ENCODE measurements at regions not wholly inside any gene's neighbourhood (a gene's known extent, or its start where the extent isn't known, plus 50 kb on each side); places are given as distances from the start of the nearest gene placed in this dataset.
"Not testable (repeated sequence)": the region's sequence is repeated elsewhere in the genome, so short reads cannot be mapped to it uniquely, and the experiment has no call there.

GRCh38 chr2:49804111-49804510 lies 649.8 kb upstream of the FSHR start:
- DNase-seq (ENCODE audit: low read depth) = no peak

- no peak for DNase-seq (ENCODE audit: low read depth)
Observed at GRCh38 chr2:49801898-49802450, 647.7 kb upstream of the FSHR start.

GRCh38 chr2:49798570-49798969 lies 644.3 kb upstream of the FSHR start:
- DNase-seq (ENCODE audit: low read depth) = no peak

GRCh38 chr2:49796266-49796665 lies 642.0 kb upstream of the FSHR start:
- DNase-seq (ENCODE audit: low read depth) = no peak

- DNase-seq (ENCODE audit: low read depth) = no peak
Observed at GRCh38 chr2:49794396-49794795, 640.1 kb upstream of the FSHR start.

GRCh38 chr2:49788300-49788699 lies 634.0 kb upstream of the FSHR start:
- no peak for DNase-seq (ENCODE audit: low read depth)

GRCh38 chr2:49780949-49781348 lies 626.6 kb upstream of the FSHR start:
- no peak for DNase-seq (ENCODE audit: low read depth)

- no peak for DNase-seq (ENCODE audit: low read depth)
Observed at GRCh38 chr2:49772299-49772970, 618.1 kb upstream of the FSHR start.

- DNase-seq (ENCODE audit: low read depth) = no peak
Observed at GRCh38 chr2:49770919-49771318, 616.6 kb upstream of the FSHR start.

GRCh38 chr2:49767316-49767715 lies 613.0 kb upstream of the FSHR start:
- DNase-seq (ENCODE audit: low read depth) = no peak

- no peak for DNase-seq (ENCODE audit: low read depth)
Observed at GRCh38 chr2:49755777-49756176, 601.5 kb upstream of the FSHR start.

- DNase-seq (ENCODE audit: low read depth) = no peak
Observed at GRCh38 chr2:49754381-49754780, 600.1 kb upstream of the FSHR start.

- DNase-seq (ENCODE audit: low read depth) = no peak
Observed at GRCh38 chr2:49753344-49753985, 599.1 kb upstream of the FSHR start.

GRCh38 chr2:49737606-49738005 lies 583.3 kb upstream of the FSHR start:
- DNase-seq (ENCODE audit: low read depth) = no peak

- DNase-seq (ENCODE audit: low read depth) = not testable (repeated sequence)
Observed at GRCh38 chr2:49732924-49733323, 578.6 kb upstream of the FSHR start.

GRCh38 chr2:49719241-49719640 lies 564.9 kb upstream of the FSHR start:
- DNase-seq (ENCODE audit: low read depth) = no peak

- DNase-seq (ENCODE audit: low read depth) = no peak
Observed at GRCh38 chr2:49715597-49715996, 561.3 kb upstream of the FSHR start.

- DNase-seq (ENCODE audit: low read depth) = no peak
Observed at GRCh38 chr2:49714454-49714853, 560.1 kb upstream of the FSHR start.

- DNase-seq (ENCODE audit: low read depth) = no peak
Observed at GRCh38 chr2:49702740-49703139, 548.4 kb upstream of the FSHR start.

- no peak for DNase-seq (ENCODE audit: low read depth)
Observed at GRCh38 chr2:49693961-49694360, 539.6 kb upstream of the FSHR start.

- not testable (repeated sequence) for DNase-seq (ENCODE audit: low read depth)
Observed at GRCh38 chr2:49692022-49692421, 537.7 kb upstream of the FSHR start.

GRCh38 chr2:49687918-49688317 lies 533.6 kb upstream of the FSHR start:
- DNase-seq (ENCODE audit: low read depth) = no peak

- DNase-seq (ENCODE audit: low read depth) = no peak
Observed at GRCh38 chr2:49686897-49687442, 532.7 kb upstream of the FSHR start.
